ENCODE measurements at regions not wholly inside any gene's neighbourhood (a gene's known extent, or its start where the extent isn't known, plus 50 kb on each side); places are given as distances from the start of the nearest gene placed in this dataset.
"Not testable (repeated sequence)": the region's sequence is repeated elsewhere in the genome, so short reads cannot be mapped to it uniquely, and the experiment has no call there.

GRCh38 chr10:7077880-7078279, 333.0 kb downstream of the SFMBT2 start:
- DNase-seq (ENCODE audit: low spot score in 2 of 2) (no peak), ATAC-seq (no peak)
- Mint-ChIP-seq H3K36me3 (no peaks in the 10 kb centered on the region), H3K9me3 (no peaks in the 10 kb centered on the region), H3K27ac (no peak overlapping the region)

GRCh38 chr10:7075851-7076250, 335.0 kb downstream of the SFMBT2 start:
- no peak for ATAC-seq

GRCh38 chr10:7075110-7075509, 335.7 kb downstream of the SFMBT2 start:
- ATAC-seq (no peak), DNase-seq (ENCODE audit: low spot score in 2 of 2) (no peak)
- no peaks in the 10 kb centered on the region for H3K36me3 Mint-ChIP-seq
- H3K27ac Mint-ChIP-seq = no peak overlapping the region
- H3K9me3 Mint-ChIP-seq = no peaks in the 10 kb centered on the region

More at GRCh38 chr10:7075851-7076250, 335.0 kb downstream of the SFMBT2 start:
- H3K36me3 Mint-ChIP-seq = no peaks in the 10 kb centered on the region
- H3K9me3 Mint-ChIP-seq = no peaks in the 10 kb centered on the region
- DNase-seq (ENCODE audit: low spot score in 2 of 2) = no peak
- no peak overlapping the region for H3K27ac Mint-ChIP-seq

- H3K36me3 Mint-ChIP-seq = no peaks in the 10 kb centered on the region
- DNase-seq (ENCODE audit: low spot score in 2 of 2) (no peak), ATAC-seq (no peak)
- H3K27ac Mint-ChIP-seq = no peak overlapping the region
- H3K9me3 Mint-ChIP-seq = no peaks in the 10 kb centered on the region
Observed at GRCh38 chr10:7071421-7071820, 339.4 kb downstream of the SFMBT2 start.

GRCh38 chr10:7070950-7071349, 339.9 kb downstream of the SFMBT2 start:
- no peak overlapping the region for H3K27ac Mint-ChIP-seq
- H3K36me3 Mint-ChIP-seq = no peaks in the 10 kb centered on the region
- no peaks in the 10 kb centered on the region for H3K9me3 Mint-ChIP-seq
- DNase-seq (ENCODE audit: low spot score in 2 of 2) (no peak), ATAC-seq (no peak)

GRCh38 chr10:7069706-7070105, 341.1 kb downstream of the SFMBT2 start:
- Mint-ChIP-seq H3K9me3 (no peaks in the 10 kb centered on the region), H3K27ac (no peak overlapping the region), H3K36me3 (no peaks in the 10 kb centered on the region)
- DNase-seq (ENCODE audit: low spot score in 2 of 2) = no peak
- no peak for ATAC-seq

GRCh38 chr10:7056216-7056615, 354.6 kb downstream of the SFMBT2 start:
- DNase-seq (ENCODE audit: low spot score in 2 of 2) (no peak), ATAC-seq (no peak)
- Mint-ChIP-seq H3K36me3 (no peaks in the 10 kb centered on the region), H3K9me3 (peaks cover 0 to 4% of the 10 kb centered on the region in 2 donors), H3K27ac (no peak overlapping the region)

- ATAC-seq = no peak
- H3K36me3 Mint-ChIP-seq = peaks cover 0 to 5% of the 10 kb centered on the region in 2 donors
- H3K27ac Mint-ChIP-seq = no peak overlapping the region
- peaks cover 0 to 11% of the 10 kb centered on the region in 2 donors for H3K9me3 Mint-ChIP-seq
- no peak for DNase-seq (ENCODE audit: low spot score in 2 of 2)
Observed at GRCh38 chr10:7054915-7055314, 355.9 kb downstream of the SFMBT2 start.

- Mint-ChIP-seq H3K36me3 (peaks cover 0 to 9% of the 10 kb centered on the region in 2 donors), H3K27ac (no peak overlapping the region), H3K9me3 (peaks cover 0 to 12% of the 10 kb centered on the region in 2 donors)
- DNase-seq (ENCODE audit: low spot score in 2 of 2) (no peak), ATAC-seq (no peak)
Observed at GRCh38 chr10:7053195-7053594, 357.6 kb downstream of the SFMBT2 start.

- ATAC-seq; DNase-seq (ENCODE audit: low spot score in 2 of 2); H3K27ac Mint-ChIP-seq: not testable (repeated sequence)
- H3K9me3 Mint-ChIP-seq = peaks cover 3 to 12% of the 10 kb centered on the region in 2 donors
- peaks cover 0 to 15% of the 10 kb centered on the region in 2 donors for H3K36me3 Mint-ChIP-seq
Observed at GRCh38 chr10:7050024-7050423, 360.8 kb downstream of the SFMBT2 start.

GRCh38 chr10:7048061-7048460, 362.8 kb downstream of the SFMBT2 start:
- H3K36me3 Mint-ChIP-seq = peaks cover 0 to 15% of the 10 kb centered on the region in 2 donors
- ATAC-seq = no peak
- no peak overlapping the region for H3K27ac Mint-ChIP-seq
- H3K9me3 Mint-ChIP-seq = peaks cover 3 to 12% of the 10 kb centered on the region in 2 donors
- no peak for DNase-seq (ENCODE audit: low spot score in 2 of 2)

GRCh38 chr10:7046615-7047014, 364.2 kb downstream of the SFMBT2 start:
- peaks cover 0 to 15% of the 10 kb centered on the region in 2 donors for H3K36me3 Mint-ChIP-seq
- H3K9me3 Mint-ChIP-seq = peaks cover 3 to 12% of the 10 kb centered on the region in 2 donors
- no peak overlapping the region for H3K27ac Mint-ChIP-seq
- DNase-seq (ENCODE audit: low spot score in 2 of 2) = no peak
- ATAC-seq = peak in 1 of 2 donors; percentile 18

GRCh38 chr10:7045891-7046599, 364.8 kb downstream of the SFMBT2 start:
- peaks cover 0 to 15% of the 10 kb centered on the region in 2 donors for H3K36me3 Mint-ChIP-seq
- DNase-seq (ENCODE audit: low spot score in 2 of 2) (no peak), ATAC-seq (peak in 1 of 2 donors; percentile 72)
- H3K27ac Mint-ChIP-seq = no peak overlapping the region
- H3K9me3 Mint-ChIP-seq = peaks cover 3 to 6% of the 10 kb centered on the region in 2 donors

GRCh38 chr10:7043055-7043653, 367.7 kb downstream of the SFMBT2 start:
- DNase-seq (ENCODE audit: low spot score in 2 of 2) (no peak), ATAC-seq (no peak)
- H3K36me3 Mint-ChIP-seq = peaks cover 0 to 6% of the 10 kb centered on the region in 2 donors
- peaks cover 0 to 3% of the 10 kb centered on the region in 2 donors for H3K9me3 Mint-ChIP-seq
- H3K27ac Mint-ChIP-seq = no peak overlapping the region

- Mint-ChIP-seq H3K36me3 (peaks cover 0 to 1% of the 10 kb centered on the region in 2 donors), H3K27ac (no peak overlapping the region), H3K9me3 (peaks cover 0 to 2% of the 10 kb centered on the region in 2 donors)
- ATAC-seq = no peak
- DNase-seq (ENCODE audit: low spot score in 2 of 2) = no peak
Observed at GRCh38 chr10:7042419-7043054, 368.3 kb downstream of the SFMBT2 start.

GRCh38 chr10:7042000-7042399, 368.8 kb downstream of the SFMBT2 start:
- Mint-ChIP-seq H3K27ac (no peak overlapping the region), H3K9me3 (no peaks in the 10 kb centered on the region), H3K36me3 (no peaks in the 10 kb centered on the region)
- no peak for ATAC-seq
- no peak for DNase-seq (ENCODE audit: low spot score in 2 of 2)

GRCh38 chr10:7040681-7041080, 370.2 kb downstream of the SFMBT2 start:
- H3K9me3 Mint-ChIP-seq = no peaks in the 10 kb centered on the region
- no peak overlapping the region for H3K27ac Mint-ChIP-seq
- no peaks in the 10 kb centered on the region for H3K36me3 Mint-ChIP-seq
- ATAC-seq (no peak), DNase-seq (ENCODE audit: low spot score in 2 of 2) (no peak)

All from activated naive CD4-positive, alpha-beta T cell treated with anti-CD3 and anti-CD28 coated beads, Interleukin-2, amount 50 U/mL, for 72 hours (primary cell).